ENCODE measurements at regions not wholly inside any gene's neighbourhood (a gene's known extent, or its start where the extent isn't known, plus 50 kb on each side); places are given as distances from the start of the nearest gene placed in this dataset.
A peak's percentile ranks its signal among the peaks of the same experiment; 100 is the strongest.
"Not testable (repeated sequence)": the region's sequence is repeated elsewhere in the genome, so short reads cannot be mapped to it uniquely, and the experiment has no call there.

GRCh38 chr13:24612726-24613125 is 67.5 kb upstream of the ATP12A start:
- no peak overlapping the region for H3K4me3 Mint-ChIP-seq
- intact Hi-C loops (cut with micrococcal nuclease) = no loop called here

DNA sequence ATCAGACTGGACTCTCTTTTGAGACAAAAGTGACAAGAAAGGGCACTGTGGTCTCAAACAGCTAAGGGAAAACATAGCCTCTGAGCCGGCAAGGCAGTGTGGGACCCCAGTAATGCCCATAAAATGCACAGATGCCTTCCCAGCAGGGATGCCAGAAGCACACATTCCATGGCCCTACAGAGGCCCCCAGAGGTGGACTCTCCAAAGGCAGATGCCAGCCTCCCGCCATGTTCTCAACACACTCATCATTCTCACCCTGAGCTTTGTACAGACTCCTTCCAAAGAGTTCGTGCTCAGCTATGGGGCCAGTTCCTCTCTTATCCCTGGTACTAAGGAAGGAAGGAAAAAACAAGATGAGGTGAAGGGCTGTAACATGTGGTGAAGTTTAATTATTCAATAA is 67.1 kb upstream of the ATP12A start:
- H3K4me3 Mint-ChIP-seq = no peak overlapping the region
- intact Hi-C loops (cut with micrococcal nuclease) = no loop called here
- no peak for DNase-seq
- H3K9me3 Mint-ChIP-seq = no peaks in the 10 kb centered on the region
- H3K4me1 Mint-ChIP-seq = peaks cover 23% of the 10 kb centered on the region
- H3K36me3 Mint-ChIP-seq (ENCODE audit: low read depth) = peaks cover 3% of the 10 kb centered on the region
- H3K27ac Mint-ChIP-seq = no peak overlapping the region
- no peaks in the 10 kb centered on the region for H3K27me3 Mint-ChIP-seq

More at GRCh38 chr13:24612726-24613125, 67.5 kb upstream of the ATP12A start:
- H3K9me3 Mint-ChIP-seq = no peaks in the 10 kb centered on the region
- no peaks in the 10 kb centered on the region for H3K27me3 Mint-ChIP-seq
- no peak for DNase-seq
- H3K36me3 Mint-ChIP-seq (ENCODE audit: low read depth) = no peaks in the 10 kb centered on the region
- peaks cover 19% of the 10 kb centered on the region for H3K4me1 Mint-ChIP-seq
- no peak overlapping the region for H3K27ac Mint-ChIP-seq

DNA sequence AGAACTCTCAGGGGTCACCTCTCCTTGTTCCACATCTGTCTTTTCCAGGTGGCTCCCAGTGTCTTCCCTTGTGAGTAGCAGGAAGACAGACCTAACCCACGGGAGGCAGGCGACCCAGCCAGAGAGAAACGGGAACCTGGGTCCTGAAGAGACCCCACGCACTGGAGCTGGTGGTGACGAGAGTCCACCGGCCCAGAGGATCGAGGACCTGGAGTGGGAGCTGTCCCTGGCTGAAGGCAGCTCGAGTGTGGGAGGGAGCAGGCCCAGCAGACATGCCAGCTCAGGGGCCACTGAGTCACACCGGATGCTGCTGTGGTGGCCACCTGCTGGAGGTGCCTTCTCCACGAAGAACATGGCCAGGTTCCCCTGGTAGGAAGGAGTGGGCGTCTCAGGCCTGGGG is 66.5 kb upstream of the ATP12A start:
- H3K9me3 Mint-ChIP-seq = no peaks in the 10 kb centered on the region
- intact Hi-C loops (cut with micrococcal nuclease) = no loop called here

DNA sequence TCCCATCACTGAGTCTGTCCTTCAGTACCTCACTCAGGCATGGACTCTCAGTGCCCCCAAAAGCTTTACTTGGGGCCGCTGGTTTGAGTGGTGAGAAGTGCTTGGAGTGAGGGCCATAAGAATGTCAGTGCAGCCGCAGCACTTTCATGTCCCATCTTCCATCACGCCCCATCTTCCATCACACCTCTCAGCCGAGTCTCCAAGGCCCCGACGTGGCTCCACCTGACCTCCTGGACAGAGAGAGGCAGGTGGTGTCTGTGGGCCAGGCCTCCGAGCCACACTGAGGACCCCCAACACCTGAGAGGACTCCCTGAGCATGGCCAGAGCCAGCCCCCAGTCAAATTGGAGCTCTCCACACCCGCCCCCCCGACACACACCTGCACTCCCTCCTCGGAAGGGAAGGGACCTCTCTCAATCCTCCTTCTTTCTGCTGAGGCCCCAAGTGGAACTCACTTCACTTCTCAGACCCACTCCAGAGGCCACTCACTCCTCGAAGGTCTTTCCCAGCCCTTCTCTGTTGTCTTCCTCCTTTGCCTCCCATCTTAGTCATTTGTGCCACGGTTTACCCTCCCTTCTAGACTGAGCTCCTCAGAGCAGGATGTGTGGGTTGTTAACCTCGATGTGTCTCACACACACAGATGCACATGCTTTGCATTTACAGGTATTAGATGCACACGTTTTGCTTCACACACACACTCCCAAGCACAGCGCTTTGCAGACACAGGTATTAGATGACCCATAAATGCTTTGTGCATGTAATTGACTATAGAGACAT is 65.7 kb upstream of the ATP12A start:
- Mint-ChIP-seq H3K9me3 (no peaks in the 10 kb centered on the region), H3K4me3 (no peak overlapping the region), H3K4me1 (peaks cover 35% of the 10 kb centered on the region), H3K27me3 (no peaks in the 10 kb centered on the region), H3K27ac (no peak overlapping the region), H3K36me3 (ENCODE audit: low read depth) (peaks cover 3% of the 10 kb centered on the region)
- intact Hi-C loops (cut with micrococcal nuclease) = no loop called here
- DNase-seq = no peak

More for the DNA sequence above, 66.5 kb upstream of the ATP12A start:
- no peak overlapping the region for H3K27ac Mint-ChIP-seq
- H3K4me3 Mint-ChIP-seq = no peak overlapping the region
- H3K36me3 Mint-ChIP-seq (ENCODE audit: low read depth) = peaks cover 3% of the 10 kb centered on the region
- H3K4me1 Mint-ChIP-seq = peaks cover 29% of the 10 kb centered on the region
- no peak for DNase-seq
- H3K27me3 Mint-ChIP-seq = no peaks in the 10 kb centered on the region

DNA sequence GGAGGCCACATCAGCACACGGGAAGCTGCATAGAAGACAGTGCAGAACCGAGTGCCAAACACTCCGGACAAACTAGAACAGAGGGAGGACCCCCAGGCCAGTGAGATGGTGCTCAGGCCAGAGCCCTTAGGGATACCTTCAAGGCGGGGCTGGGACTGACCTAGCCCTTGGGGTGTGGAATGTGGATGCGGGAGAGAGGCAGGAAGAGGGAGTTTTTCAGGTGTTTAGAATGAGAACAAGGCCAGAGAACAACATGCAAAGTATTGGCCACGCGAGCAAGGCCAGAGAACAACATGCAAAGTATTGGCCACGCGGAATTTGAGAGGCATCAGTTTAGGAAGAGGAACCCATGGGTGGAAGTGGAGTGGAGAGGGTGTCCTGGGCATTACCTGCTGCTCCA is 65.1 kb upstream of the ATP12A start:
- Mint-ChIP-seq H3K4me3 (no peak overlapping the region), H3K27ac (no peak overlapping the region), H3K27me3 (no peaks in the 10 kb centered on the region), H3K36me3 (ENCODE audit: low read depth) (peaks cover 3% of the 10 kb centered on the region), H3K9me3 (no peaks in the 10 kb centered on the region), H3K4me1 (peaks cover 37% of the 10 kb centered on the region)
- no peak for DNase-seq
- intact Hi-C loops (cut with micrococcal nuclease) = no loop called here

GRCh38 chr13:24615911-24616472 is 64.2 kb upstream of the ATP12A start:
- no peak overlapping the region for H3K27ac Mint-ChIP-seq
- peaks cover 3% of the 10 kb centered on the region for H3K36me3 Mint-ChIP-seq (ENCODE audit: low read depth)
- H3K4me1 Mint-ChIP-seq = peaks cover 36% of the 10 kb centered on the region
- no peak overlapping the region for H3K4me3 Mint-ChIP-seq
- intact Hi-C loops (cut with micrococcal nuclease) = no loop called here
- no peak for DNase-seq
- no peaks in the 10 kb centered on the region for H3K27me3 Mint-ChIP-seq
- H3K9me3 Mint-ChIP-seq = no peaks in the 10 kb centered on the region

DNA sequence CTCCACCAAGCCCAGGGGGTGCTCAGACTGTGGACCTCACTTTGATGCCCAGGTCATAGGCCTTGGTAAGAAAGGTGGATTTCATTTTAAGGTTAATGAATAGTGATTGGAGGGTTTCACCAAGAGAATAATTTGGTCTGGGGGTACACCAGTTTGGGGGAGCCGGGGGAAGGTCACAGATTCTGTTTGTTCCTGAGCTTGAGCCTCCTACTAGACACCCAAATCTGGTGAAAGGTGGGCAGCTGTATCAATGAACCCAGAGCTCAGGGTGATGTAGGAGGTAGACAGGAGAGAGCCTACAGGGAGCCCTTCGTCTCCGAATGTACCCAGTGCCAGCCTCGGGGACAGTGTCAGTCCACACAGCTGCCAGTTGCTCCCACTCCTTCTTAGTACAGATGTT is 63.7 kb upstream of the ATP12A start:
- Mint-ChIP-seq H3K9me3 (no peaks in the 10 kb centered on the region), H3K36me3 (ENCODE audit: low read depth) (peaks cover 3% of the 10 kb centered on the region), H3K27me3 (no peaks in the 10 kb centered on the region), H3K4me1 (peaks cover 31% of the 10 kb centered on the region), H3K4me3 (no peak overlapping the region), H3K27ac (no peak overlapping the region)
- intact Hi-C loops (cut with micrococcal nuclease) = no loop called here
- DNase-seq = no peak

- no peak for DNase-seq
- no peak overlapping the region for H3K4me3 Mint-ChIP-seq
- H3K36me3 Mint-ChIP-seq (ENCODE audit: low read depth) = peaks cover 3% of the 10 kb centered on the region
- intact Hi-C loops (cut with micrococcal nuclease) = loop anchor here (1.0 kb wide), 1 partner anchor 106 kb away; no protein-coding TSS in a partner anchor
- peaks cover 28% of the 10 kb centered on the region for H3K4me1 Mint-ChIP-seq
- H3K27me3 Mint-ChIP-seq = no peaks in the 10 kb centered on the region
- H3K27ac Mint-ChIP-seq = peak overlapping the region; percentile 85
- H3K9me3 Mint-ChIP-seq = no peaks in the 10 kb centered on the region
Measured at GRCh38 chr13:24617256-24618010, 62.8 kb upstream of the ATP12A start.

DNA sequence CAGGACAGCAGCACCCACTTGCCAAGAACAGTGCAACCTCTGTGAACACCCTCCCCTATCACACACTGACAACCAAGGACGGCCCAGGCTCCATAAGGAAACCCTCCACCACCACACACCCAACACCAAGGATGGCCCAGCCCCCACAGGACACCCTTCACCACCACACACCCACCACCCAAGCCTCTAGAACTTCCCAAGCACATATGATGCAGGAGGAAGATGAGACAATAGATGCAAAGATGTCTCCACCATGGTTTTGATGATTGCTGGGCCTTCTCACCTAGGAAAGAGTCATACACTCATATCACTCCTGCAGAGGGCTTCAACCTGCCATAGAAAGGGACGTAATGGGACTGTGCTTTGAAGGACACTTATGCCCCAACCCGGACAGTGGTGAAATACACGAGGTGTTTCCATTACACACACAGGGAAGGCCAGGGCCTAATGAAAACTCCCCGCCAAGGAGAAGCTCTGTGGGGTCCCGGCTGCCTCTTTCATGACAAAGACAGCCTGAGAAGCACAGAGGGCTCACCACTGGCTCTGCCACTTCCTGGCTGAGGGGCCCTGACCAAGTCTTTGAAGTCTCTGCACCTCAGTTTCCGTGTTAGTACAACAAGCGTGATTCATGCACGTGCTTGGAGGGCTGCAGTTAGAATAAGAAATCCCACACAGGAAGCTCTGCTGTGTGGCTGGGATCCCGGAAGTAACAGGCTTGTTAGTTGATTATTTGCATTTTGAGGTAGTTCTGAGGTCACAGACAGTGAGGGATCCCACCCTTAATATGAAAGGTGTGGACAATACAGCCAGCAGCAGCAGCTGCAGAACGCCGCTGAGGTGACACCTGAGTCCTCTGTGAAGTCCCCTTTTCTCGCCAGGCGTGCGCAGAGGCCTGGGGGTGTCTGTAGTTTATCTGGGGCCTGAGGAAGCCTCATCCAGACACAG is 61.9 kb upstream of the ATP12A start:
- peak overlapping the region; percentile 6 for H3K4me3 Mint-ChIP-seq
- H3K27ac Mint-ChIP-seq = peak overlapping the region; percentile 85
- intact Hi-C loops (cut with micrococcal nuclease) = loop anchor here (1.0 kb wide), 1 partner anchor 107 kb away; no protein-coding TSS in a partner anchor
- no peaks in the 10 kb centered on the region for H3K27me3 Mint-ChIP-seq
- peak; percentile 83 for DNase-seq
- H3K9me3 Mint-ChIP-seq = no peaks in the 10 kb centered on the region
- H3K4me1 Mint-ChIP-seq = peaks cover 28% of the 10 kb centered on the region
- H3K36me3 Mint-ChIP-seq (ENCODE audit: low read depth) = peaks cover 3% of the 10 kb centered on the region

GRCh38 chr13:24619282-24619681 is 60.9 kb upstream of the ATP12A start:
- Mint-ChIP-seq H3K4me1 (peaks cover 28% of the 10 kb centered on the region), H3K36me3 (ENCODE audit: low read depth) (peaks cover 3% of the 10 kb centered on the region), H3K4me3 (no peak overlapping the region), H3K9me3 (no peaks in the 10 kb centered on the region), H3K27me3 (no peaks in the 10 kb centered on the region), H3K27ac (no peak overlapping the region)
- DNase-seq = no peak
- intact Hi-C loops (cut with micrococcal nuclease) = no loop called here

DNA sequence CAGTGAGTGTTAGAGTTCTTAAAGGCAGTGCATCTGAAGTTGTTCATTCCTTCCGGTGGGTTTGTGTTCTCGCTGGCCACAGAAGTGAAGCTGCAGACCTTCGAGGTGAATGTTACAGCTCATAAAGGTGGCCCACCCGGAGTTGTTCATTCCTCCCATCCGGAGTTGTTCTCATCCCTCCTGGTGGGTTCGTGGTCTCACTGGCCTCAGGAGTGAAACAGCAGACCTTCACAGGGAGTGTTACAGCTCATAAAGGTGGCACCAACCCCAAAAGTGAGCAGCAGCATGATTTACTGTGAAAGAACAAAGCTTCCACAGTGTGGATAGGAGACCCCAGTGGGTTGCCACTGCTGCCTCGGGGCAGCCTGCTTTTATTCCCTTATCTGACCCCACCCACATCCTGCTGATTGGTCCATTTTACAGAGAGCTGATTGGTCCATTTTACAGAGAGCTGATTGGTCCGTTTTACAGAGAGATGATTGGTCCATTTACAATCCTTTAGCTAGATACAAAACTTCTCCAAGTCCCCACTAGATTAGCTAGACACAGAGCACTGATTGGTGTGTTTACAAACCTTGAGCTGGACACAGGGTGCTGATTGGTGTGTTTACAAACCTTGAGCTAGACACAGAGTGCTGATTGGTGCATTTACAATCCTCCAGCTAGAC is 57.6 kb upstream of the ATP12A start:
- peaks cover 45% of the 10 kb centered on the region for H3K4me1 Mint-ChIP-seq
- DNase-seq; H3K4me3 Mint-ChIP-seq; H3K9me3 Mint-ChIP-seq; intact Hi-C loops (cut with micrococcal nuclease); H3K36me3 Mint-ChIP-seq (ENCODE audit: low read depth); H3K27me3 Mint-ChIP-seq; H3K27ac Mint-ChIP-seq: not testable (repeated sequence)

DNA sequence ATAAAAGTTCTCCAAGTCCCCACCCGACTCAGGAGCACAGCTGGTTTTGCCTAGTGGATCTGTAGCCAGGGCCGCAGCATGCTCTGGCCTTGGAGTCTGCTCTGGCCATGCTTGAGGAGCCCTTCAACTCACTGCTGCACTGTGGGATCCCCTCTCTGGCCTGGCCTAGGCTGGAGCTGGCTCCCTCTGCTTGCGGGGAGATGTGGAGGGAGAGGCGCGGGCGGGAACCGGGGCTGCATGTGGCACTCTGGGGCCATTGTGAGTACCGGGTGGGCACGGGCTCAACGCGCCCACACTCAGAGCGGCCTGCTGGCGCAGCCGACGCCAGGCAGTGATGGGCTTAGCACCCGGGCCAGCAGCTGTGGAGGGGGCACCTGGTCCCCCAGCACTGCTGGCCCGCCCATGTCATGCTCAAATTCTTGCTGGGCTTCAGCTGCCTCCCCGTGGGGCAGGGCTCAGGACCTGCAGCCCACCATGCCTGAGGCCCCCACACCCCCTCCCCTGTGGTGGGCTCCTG is 57.0 kb upstream of the ATP12A start:
- Mint-ChIP-seq H3K9me3 (no peaks in the 10 kb centered on the region), H3K27ac (no peak overlapping the region), H3K27me3 (no peaks in the 10 kb centered on the region), H3K4me3 (no peak overlapping the region), H3K36me3 (ENCODE audit: low read depth) (no peaks in the 10 kb centered on the region), H3K4me1 (peaks cover 39% of the 10 kb centered on the region)
- intact Hi-C loops (cut with micrococcal nuclease) = no loop called here
- DNase-seq = no peak

DNA sequence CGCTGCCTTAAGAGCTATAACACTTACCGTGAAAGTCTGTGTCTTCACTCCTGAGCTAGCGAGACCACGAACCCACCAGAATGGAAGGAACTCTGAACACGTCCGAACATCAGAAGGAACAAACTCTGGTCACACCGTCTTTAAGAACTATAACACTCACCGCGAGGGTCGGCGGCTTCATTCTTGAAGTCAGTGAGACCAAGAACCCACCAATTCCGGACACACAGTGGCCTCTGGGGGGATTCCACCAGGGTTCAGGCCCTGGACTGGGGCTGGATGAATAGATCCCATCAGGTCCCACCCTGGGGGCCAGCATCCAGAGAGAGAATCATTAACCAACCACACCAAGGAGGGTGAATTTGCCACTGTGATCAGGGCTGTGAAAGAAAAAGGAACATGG is 55.8 kb upstream of the ATP12A start:
- intact Hi-C loops (cut with micrococcal nuclease) = no loop called here
- H3K4me1 Mint-ChIP-seq = peaks cover 28% of the 10 kb centered on the region
- H3K36me3 Mint-ChIP-seq (ENCODE audit: low read depth) = no peaks in the 10 kb centered on the region
- H3K27me3 Mint-ChIP-seq = no peaks in the 10 kb centered on the region
- no peak for DNase-seq
- peak overlapping the region; percentile 68 for H3K27ac Mint-ChIP-seq
- H3K9me3 Mint-ChIP-seq = no peaks in the 10 kb centered on the region
- H3K4me3 Mint-ChIP-seq = no peak overlapping the region
